ENCODE measurements at regions not wholly inside any gene's neighbourhood (a gene's known extent, or its start where the extent isn't known, plus 50 kb on each side); places are given as distances from the start of the nearest gene placed in this dataset.

DNA sequence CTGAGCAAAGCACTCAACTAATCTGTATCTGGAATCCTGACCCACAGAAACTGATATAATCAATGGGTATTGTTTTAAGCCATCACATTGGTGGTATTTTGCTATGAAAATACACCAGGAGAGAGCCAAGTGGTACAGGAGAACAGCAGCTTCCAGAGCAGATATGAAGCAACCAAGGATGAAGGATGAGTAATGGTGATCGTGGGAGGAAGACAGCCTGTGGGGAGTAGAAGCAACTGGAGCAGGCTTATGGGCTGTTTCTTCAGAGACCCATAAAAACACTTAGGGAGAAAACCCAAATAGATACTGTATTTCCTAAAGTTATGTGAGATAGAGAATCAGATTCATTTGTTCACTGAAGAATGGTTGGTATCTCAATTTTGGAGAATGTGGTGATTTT is 330.8 kb downstream of the NUP35 start:
- Histone ChIP-seq H3K9ac (replicated peaks; ENCODE audit: extremely low read depth, insufficient read depth, low read length) (no peak overlapping the region), H3K36me3 (ENCODE audit: control insufficient read depth in 2 of 2, extremely low read depth in 1 of 2, insufficient read depth in 2 of 2, low read length in 2 of 2) (no peaks in the 10 kb centered on the region), H3K4me1 (ENCODE audit: control insufficient read depth, extremely low read depth, insufficient read depth, low read length) (no peaks in the 10 kb centered on the region), H3K9me3 (replicated peaks; ENCODE audit: control insufficient read depth, insufficient read depth, low read length) (no peaks in the 10 kb centered on the region), H3K4me3 (replicated peaks in 1 of 3; ENCODE audit: insufficient read depth in 1 of 3, low read depth in 1 of 3, low read length in 3 of 3) (no peak overlapping the region), H3K27me3 (ENCODE audit: control insufficient read depth in 2 of 2, insufficient read depth in 2 of 2, low read length in 2 of 2) (no peaks in the 10 kb centered on the region), H3K79me2 (ENCODE audit: control insufficient read depth, insufficient read depth, low read length) (no peaks in the 10 kb centered on the region), H3K27ac (ENCODE audit: insufficient read depth, low read depth, low read length) (no peak overlapping the region), H4K20me1 (replicated peaks; ENCODE audit: control insufficient read depth, extremely low read depth, insufficient read depth, low read length) (no peaks in the 10 kb centered on the region), H2AFZ (ENCODE audit: low read depth, low read length) (no peak overlapping the region), H3K4me2 (ENCODE audit: insufficient read depth, low read length) (no peak overlapping the region), H3K9me1 (replicated peaks; ENCODE audit: control insufficient read depth, extremely low read depth, insufficient read depth, low read length) (no peaks in the 10 kb centered on the region)
- CTCF ChIA-PET, result interaction anchor here (1.1 kb wide), 1 partner anchor 206 kb away, joined by 3 read pairs; no protein-coding TSS in a partner anchor
- no TSS peak for BruUV-seq (replicated peaks)
- intact Hi-C loops (cut with micrococcal nuclease) (no loop called here), dilution Hi-C loops (cut with MboI; ENCODE audit: extremely low pct_ligation_motif_present, low sequenced_read_pairs) (no loop called here)
- DNase-seq (ENCODE audit: low read depth, low spot score) (no peak), FAIRE-seq (no peak)
- POLR2A ChIA-PET, result no interaction called here
- TF ChIP-seq EZH2 (IDR thresholded peaks at IDR 0.05; ENCODE audit: borderline replicate concordance, low read depth, low read length, severe bottlenecking) (no peak), POLR2A (IDR thresholded peaks at IDR 0.05; ENCODE audit: low read depth, low read length) (no peak), MYC (IDR thresholded peaks at IDR 0.05; ENCODE audit: low read depth, low read length) (no peak), GATA2 (IDR thresholded peaks at IDR 0.05; ENCODE audit: insufficient read depth, insufficient read length, low read depth, low read length) (no peak), FOS (IDR thresholded peaks at IDR 0.05; ENCODE audit: borderline replicate concordance, insufficient read depth, low read length) (no peak), POLR2AphosphoS5 (IDR thresholded peaks at IDR 0.05; ENCODE audit: insufficient read depth, low read depth, low read length) (no peak), JUN (IDR thresholded peaks at IDR 0.05; ENCODE audit: borderline replicate concordance, insufficient read depth, insufficient read length, low read depth) (no peak)
- TF ChIP-seq, protein P1, sequence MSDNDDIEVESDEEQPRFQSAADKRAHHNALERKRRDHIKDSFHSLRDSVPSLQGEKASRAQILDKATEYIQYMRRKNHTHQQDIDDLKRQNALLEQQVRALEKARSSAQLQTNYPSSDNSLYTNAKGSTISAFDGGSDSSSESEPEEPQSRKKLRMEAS (IDR thresholded peaks at IDR 0.05; ENCODE audit: insufficient read depth, insufficient read length), result no peak
- TF ChIP-seq, protein P2, sequence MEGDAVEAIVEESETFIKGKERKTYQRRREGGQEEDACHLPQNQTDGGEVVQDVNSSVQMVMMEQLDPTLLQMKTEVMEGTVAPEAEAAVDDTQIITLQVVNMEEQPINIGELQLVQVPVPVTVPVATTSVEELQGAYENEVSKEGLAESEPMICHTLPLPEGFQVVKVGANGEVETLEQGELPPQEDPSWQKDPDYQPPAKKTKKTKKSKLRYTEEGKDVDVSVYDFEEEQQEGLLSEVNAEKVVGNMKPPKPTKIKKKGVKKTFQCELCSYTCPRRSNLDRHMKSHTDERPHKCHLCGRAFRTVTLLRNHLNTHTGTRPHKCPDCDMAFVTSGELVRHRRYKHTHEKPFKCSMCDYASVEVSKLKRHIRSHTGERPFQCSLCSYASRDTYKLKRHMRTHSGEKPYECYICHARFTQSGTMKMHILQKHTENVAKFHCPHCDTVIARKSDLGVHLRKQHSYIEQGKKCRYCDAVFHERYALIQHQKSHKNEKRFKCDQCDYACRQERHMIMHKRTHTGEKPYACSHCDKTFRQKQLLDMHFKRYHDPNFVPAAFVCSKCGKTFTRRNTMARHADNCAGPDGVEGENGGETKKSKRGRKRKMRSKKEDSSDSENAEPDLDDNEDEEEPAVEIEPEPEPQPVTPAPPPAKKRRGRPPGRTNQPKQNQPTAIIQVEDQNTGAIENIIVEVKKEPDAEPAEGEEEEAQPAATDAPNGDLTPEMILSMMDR (IDR thresholded peaks at IDR 0.05; ENCODE audit: extremely low read depth in 1 of 2, insufficient read depth in 1 of 2, low read depth in 1 of 2, low read length in 2 of 2), result no peak

Data from endothelial cell of umbilical vein (primary cell).